Keratinocyte (primary cell): ENCODE measurements at regions not wholly inside any gene's neighbourhood (a gene's known extent, or its start where the extent isn't known, plus 50 kb on each side); places are given as distances from the start of the nearest gene placed in this dataset.

ENCODE experiments used
- DNase-seq: peaks from one replicate; pipeline ENCODE4 v3.0.0-alpha.2; 2011; ENCODE audit warnings: low read depth, missing footprints, low spot score
- FAIRE-seq: peaks from 2 replicates; lab custom pipeline; 2011; peaks lifted over from hg19 to GRCh38; lab: Jason Lieb, UNC
- H2AFZ ChIP-seq: 2 replicates; pipeline ENCODE4 v1.6.0; 2012; ENCODE audit warnings: low read length, control low read depth, inconsistent platforms; ENCODE audit not compliant: control insufficient read depth
- H3K27ac ChIP-seq: 2 replicates; pipeline ENCODE4 v1.5.1; 2011; ENCODE audit warnings: low read length; ENCODE audit not compliant: control insufficient read depth, insufficient read depth
- H3K27me3 ChIP-seq: 3 replicates; pipeline ENCODE4 v1.6.0; 2011; ENCODE audit warnings: low read length; ENCODE audit not compliant: control insufficient read depth, insufficient read depth; ENCODE audit errors: extremely low read depth
- H3K36me3 ChIP-seq, 2 experiments: 2 replicates in 1 of 2; 3 replicates in 1 of 2; pipeline ENCODE4 v1.5.1; 2011; ENCODE audit warnings: low read length in 2 of 2, mild to moderate bottlenecking in 1 of 2; ENCODE audit not compliant: control insufficient read depth in 2 of 2, insufficient read depth in 2 of 2; ENCODE audit errors: extremely low read depth in 1 of 2
- H3K4me1 ChIP-seq: 3 replicates; pipeline ENCODE4 v1.5.1; 2011; ENCODE audit warnings: low read length; ENCODE audit not compliant: control insufficient read depth, insufficient read depth; ENCODE audit errors: extremely low read depth
- H3K4me2 ChIP-seq: 3 replicates; pipeline ENCODE4 v1.6.0; 2011; ENCODE audit warnings: low read depth, low read length; ENCODE audit not compliant: control insufficient read depth, insufficient read depth; ENCODE audit errors: extremely low read depth
- H3K4me3 ChIP-seq, 3 experiments: fragments of 200-600 bp in 1 of 3; sonication (generic) in 1 of 3; 2 replicates in 2 of 3; 3 replicates in 1 of 3; pipeline ENCODE4 v1.5.1; 2011 to 2016; ENCODE audit warnings: low read length in 3 of 3, mild to moderate bottlenecking in 3 of 3, control low read depth in 2 of 3, inconsistent platforms in 1 of 3, low read depth in 1 of 3, mixed read lengths in 1 of 3, mixed run types in 1 of 3, moderate library complexity in 1 of 3; ENCODE audit not compliant: control insufficient read depth in 2 of 3, insufficient read depth in 2 of 3; ENCODE audit errors: extremely low read depth in 1 of 3
- H3K79me2 ChIP-seq: 2 replicates; pipeline ENCODE4 v1.6.0; 2012; ENCODE audit warnings: low read length; ENCODE audit not compliant: control insufficient read depth, insufficient read depth
- H3K9ac ChIP-seq: 3 replicates; pipeline ENCODE4 v1.6.0; 2011; ENCODE audit warnings: low read length; ENCODE audit not compliant: control insufficient read depth, insufficient read depth; ENCODE audit errors: extremely low read depth
- H3K9me1 ChIP-seq: 3 replicates; pipeline ENCODE4 v1.6.0; 2011; ENCODE audit warnings: low read length; ENCODE audit not compliant: control insufficient read depth, insufficient read depth; ENCODE audit errors: extremely low read depth
- H3K9me3 ChIP-seq: 2 replicates; pipeline ENCODE4 v1.5.1; 2012; ENCODE audit warnings: low read depth, low read length; ENCODE audit not compliant: control insufficient read depth
- H4K20me1 ChIP-seq: 3 replicates; pipeline ENCODE4 v1.6.0; 2011; ENCODE audit warnings: low read length; ENCODE audit not compliant: control insufficient read depth, insufficient read depth; ENCODE audit errors: extremely low read depth
- CTCF ChIP-seq, 3 experiments: IDR thresholded peaks in 1 of 3; conservative IDR thresholded peaks in 1 of 3; optimal IDR thresholded peaks in 1 of 3; 2 replicates in 2 of 3; 3 replicates in 1 of 3; pipeline versions ENCODE3 to v1.5.1; 2011; ENCODE audit warnings: low read length in 3 of 3, mild to moderate bottlenecking in 3 of 3, moderate library complexity in 2 of 3, control low read depth in 1 of 3, inconsistent platforms in 1 of 3; ENCODE audit not compliant: insufficient read depth in 2 of 3; ENCODE audit errors: extremely low read depth in 1 of 3
- EZH2 ChIP-seq: IDR thresholded peaks from one replicate; pipeline ENCODE4 v1.6.1; 2012; ENCODE audit warnings: inconsistent platforms, mild to moderate bottlenecking, low read length, moderate library complexity
- dilution Hi-C: fragments of 300-500 bp; cut with MboI; formaldehyde crosslinking; loops from one replicate; pipeline ENCODE4 v1.7.0; 2020; ENCODE audit warnings: low sequenced_read_pairs; ENCODE audit not compliant: extremely low pct_ligation_motif_present

- H3K9me3 ChIP-seq: no peaks in the 10 kb centered on the region
- dilution Hi-C loops: no loop called here
- no peak overlapping the region for H3K4me3 ChIP-seq
- DNase-seq: no peak
- no peaks in the 10 kb centered on the region for H3K36me3 ChIP-seq
- no peaks in the 10 kb centered on the region for H3K9me1 ChIP-seq
- H3K27me3 ChIP-seq: no peaks in the 10 kb centered on the region
- no peak overlapping the region for H3K9ac ChIP-seq
- H4K20me1 ChIP-seq: no peaks in the 10 kb centered on the region
- H3K4me2 ChIP-seq: no peak overlapping the region
- H3K79me2 ChIP-seq: no peaks in the 10 kb centered on the region
- no peak for FAIRE-seq
- TF ChIP-seq EZH2 (no peak), CTCF (optimal IDR thresholded peaks at IDR 0.05 in 1 of 3, IDR thresholded peaks at IDR 0.05 in 1 of 3, conservative IDR thresholded peaks at IDR 0.05 in 1 of 3; ENCODE audit: extremely low read depth in 1 of 3, insufficient read depth in 2 of 3, low read length in 3 of 3) (no peak)
- no peak overlapping the region for H3K27ac ChIP-seq
- no peaks in the 10 kb centered on the region for H3K4me1 ChIP-seq
- H2AFZ ChIP-seq: no peak overlapping the region
These were observed 241.4 kb downstream of the TTC8 start for GRCh38 chr14:89065879-89066278.

- TF ChIP-seq CTCF (optimal IDR thresholded peaks at IDR 0.05 in 1 of 3, IDR thresholded peaks at IDR 0.05 in 1 of 3, conservative IDR thresholded peaks at IDR 0.05 in 1 of 3; ENCODE audit: extremely low read depth in 1 of 3, insufficient read depth in 2 of 3, low read length in 3 of 3) (no peak), EZH2 (no peak)
These were observed 243.0 kb downstream of the TTC8 start for GRCh38 chr14:89067293-89067972.

More at GRCh38 chr14:89067293-89067972, 243.0 kb downstream of the TTC8 start:
- Histone ChIP-seq H3K4me1 (no peaks in the 10 kb centered on the region), H3K9me3 (no peaks in the 10 kb centered on the region), H3K27ac (no peak overlapping the region), H3K9me1 (no peaks in the 10 kb centered on the region), H3K4me2 (no peak overlapping the region), H3K79me2 (no peaks in the 10 kb centered on the region), H3K27me3 (no peaks in the 10 kb centered on the region), H3K36me3 (no peaks in the 10 kb centered on the region), H2AFZ (no peak overlapping the region), H3K4me3 (no peak overlapping the region), H3K9ac (no peak overlapping the region), H4K20me1 (no peaks in the 10 kb centered on the region)
- FAIRE-seq (no peak), DNase-seq (no peak)
- dilution Hi-C loops: no loop called here
